GM12801 (cell line): ENCODE measurements at regions not wholly inside any gene's neighbourhood (a gene's known extent, or its start where the extent isn't known, plus 50 kb on each side); places are given as distances from the start of the nearest gene placed in this dataset.

Experiments used
- TF ChIP-seq, protein P1 (sequence below): IDR thresholded peaks from one replicate; pipeline ENCODE4 v1.5.1; 2011; ENCODE audit warnings: control low read depth; ENCODE audit not compliant: insufficient read length; ENCODE audit errors: extremely low read depth

DNA sequence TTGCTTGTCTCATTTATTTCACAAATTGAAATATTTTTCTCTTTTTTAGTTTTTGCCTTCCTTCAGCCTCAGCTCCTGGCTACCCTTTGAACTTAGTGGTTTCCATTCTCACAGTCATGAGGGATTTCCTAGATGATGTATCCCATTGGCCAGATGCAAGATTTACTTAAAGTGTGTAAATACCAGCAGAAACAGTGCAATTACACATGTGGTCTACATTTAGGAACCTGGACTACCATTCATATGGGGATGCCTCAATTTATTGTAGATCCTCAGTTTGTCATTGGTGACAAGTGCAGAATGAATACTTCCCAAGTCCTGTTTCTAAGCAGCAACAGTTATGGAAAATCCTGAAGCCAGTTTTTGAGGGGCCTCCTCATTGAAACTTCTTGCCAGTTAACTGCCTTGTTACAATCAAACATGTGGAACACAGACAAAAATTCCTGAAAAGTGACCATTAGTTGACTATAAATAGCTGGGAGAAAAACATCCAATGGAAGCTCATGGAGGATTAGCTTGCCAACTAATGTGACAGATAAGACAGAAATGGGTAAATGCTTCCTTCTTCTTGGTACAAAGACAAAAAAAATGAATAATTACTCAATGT is 113.6 kb upstream of the FER start:
- TF ChIP-seq, protein P1, sequence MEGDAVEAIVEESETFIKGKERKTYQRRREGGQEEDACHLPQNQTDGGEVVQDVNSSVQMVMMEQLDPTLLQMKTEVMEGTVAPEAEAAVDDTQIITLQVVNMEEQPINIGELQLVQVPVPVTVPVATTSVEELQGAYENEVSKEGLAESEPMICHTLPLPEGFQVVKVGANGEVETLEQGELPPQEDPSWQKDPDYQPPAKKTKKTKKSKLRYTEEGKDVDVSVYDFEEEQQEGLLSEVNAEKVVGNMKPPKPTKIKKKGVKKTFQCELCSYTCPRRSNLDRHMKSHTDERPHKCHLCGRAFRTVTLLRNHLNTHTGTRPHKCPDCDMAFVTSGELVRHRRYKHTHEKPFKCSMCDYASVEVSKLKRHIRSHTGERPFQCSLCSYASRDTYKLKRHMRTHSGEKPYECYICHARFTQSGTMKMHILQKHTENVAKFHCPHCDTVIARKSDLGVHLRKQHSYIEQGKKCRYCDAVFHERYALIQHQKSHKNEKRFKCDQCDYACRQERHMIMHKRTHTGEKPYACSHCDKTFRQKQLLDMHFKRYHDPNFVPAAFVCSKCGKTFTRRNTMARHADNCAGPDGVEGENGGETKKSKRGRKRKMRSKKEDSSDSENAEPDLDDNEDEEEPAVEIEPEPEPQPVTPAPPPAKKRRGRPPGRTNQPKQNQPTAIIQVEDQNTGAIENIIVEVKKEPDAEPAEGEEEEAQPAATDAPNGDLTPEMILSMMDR = no peak

DNA sequence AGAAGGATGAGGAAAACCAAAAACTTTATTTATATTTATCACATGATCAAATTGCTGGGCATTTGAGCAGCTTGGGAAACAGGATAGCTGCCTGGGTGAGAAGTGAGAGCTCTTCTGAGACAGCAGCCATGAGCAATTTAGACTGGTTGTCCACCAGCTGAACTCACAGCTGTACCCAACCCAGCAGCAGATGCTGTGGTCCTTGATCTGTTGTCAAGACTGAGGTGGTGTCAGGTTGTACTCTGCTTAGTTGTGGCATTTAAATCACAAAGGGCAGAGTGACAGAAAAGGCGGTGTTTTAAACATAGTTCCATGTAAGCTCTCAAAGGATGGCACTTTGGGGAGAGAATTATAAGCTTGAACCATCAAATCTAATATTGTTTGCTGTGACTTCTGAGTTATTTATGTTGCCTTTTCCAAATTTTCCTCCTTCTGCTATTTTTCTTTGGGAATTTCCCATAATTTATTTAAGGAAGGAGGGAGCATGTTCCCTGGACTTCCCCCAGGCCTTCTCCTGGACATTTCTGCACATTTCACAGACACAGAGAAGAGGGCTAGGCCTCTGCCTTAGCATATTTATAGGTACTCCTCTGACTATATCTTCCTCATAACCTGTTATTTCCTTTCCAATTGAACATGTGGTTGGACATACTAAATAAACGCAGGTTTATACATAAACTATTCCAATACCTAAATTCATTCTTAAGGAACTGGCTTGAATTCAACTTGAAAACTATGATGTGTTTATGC is 117.7 kb upstream of the FER start:
- TF ChIP-seq, protein P1 = no peak

DNA sequence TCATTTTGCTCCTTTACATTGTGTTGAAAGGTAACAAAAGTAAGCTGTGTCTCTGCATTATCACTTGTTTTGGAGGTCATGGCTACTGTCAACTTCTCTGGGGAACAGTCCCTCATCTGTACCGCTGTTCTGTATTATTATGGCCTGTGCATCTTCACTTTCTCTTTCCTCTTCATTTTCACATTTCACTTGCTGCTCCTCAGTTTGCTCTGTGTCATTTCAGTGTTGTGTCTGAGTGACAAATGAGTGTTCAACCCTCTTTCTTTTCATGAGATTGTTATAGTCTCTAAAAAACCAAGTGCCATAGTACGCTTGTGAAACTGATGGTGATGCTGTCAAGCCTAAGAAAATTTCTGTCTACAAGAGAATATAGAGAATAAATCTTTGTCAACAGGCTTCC is 122.0 kb upstream of the FER start:
- TF ChIP-seq, protein P1 = no peak

DNA sequence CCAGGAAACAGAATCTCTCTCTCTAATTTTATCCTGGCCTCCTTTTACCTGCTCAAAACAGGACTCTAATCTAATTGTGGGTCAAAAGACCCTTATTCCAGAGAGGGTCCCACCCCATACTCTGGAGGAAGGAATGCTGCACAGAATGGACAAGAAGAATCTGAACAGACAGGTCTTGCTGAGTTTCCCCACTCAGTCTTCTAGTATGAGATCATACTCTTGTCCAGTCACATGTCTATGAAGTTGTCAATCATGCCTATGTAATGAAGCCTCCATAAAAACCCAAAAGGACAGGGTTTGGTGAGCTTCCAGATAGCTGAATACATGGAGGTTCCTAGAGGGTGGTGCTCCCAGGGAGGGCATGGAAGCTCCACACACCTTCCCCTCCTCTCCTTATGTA is 123.9 kb upstream of the FER start:
- TF ChIP-seq, protein P1 = no peak

DNA sequence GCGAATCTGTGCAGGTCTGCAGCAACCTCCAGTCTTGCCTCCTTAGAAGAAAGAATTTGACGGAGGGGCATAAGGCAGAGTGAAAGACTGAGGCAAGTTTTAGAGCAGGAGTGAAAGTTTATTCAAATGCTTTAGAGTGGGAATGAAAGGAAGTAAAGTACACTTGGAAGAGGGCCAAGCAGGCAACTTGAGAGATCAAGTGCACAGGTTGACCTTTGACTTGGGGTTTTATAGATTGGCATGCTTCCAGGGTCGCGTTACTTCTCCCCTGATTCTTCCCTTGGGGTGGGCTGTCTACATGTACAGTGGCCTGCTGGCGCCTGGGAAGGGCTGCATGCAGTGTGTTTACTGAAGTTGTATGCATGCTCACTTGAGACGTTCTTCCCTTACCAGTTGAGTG is 127.2 kb upstream of the FER start:
- TF ChIP-seq, protein P1 = no peak

DNA sequence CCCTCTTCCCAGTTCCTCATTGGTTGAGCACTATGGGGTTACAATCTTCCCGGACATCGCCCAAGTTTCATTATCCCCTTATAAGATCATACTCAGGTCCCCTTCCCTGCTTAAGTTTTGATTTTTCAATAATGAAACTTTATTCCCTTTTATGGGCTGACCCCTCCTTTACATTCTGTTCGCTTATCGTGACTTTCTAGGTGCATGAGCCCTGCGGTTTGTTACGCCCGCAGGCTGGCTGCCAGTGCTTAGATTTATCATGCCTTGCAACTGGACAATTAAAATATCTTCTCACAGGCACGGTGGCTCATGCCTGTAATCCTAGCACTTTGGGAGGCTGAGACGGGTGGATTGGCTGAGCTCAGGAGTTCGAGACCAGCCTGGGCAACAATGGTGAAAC is 127.9 kb upstream of the FER start:
- TF ChIP-seq, protein P1 = no peak

DNA sequence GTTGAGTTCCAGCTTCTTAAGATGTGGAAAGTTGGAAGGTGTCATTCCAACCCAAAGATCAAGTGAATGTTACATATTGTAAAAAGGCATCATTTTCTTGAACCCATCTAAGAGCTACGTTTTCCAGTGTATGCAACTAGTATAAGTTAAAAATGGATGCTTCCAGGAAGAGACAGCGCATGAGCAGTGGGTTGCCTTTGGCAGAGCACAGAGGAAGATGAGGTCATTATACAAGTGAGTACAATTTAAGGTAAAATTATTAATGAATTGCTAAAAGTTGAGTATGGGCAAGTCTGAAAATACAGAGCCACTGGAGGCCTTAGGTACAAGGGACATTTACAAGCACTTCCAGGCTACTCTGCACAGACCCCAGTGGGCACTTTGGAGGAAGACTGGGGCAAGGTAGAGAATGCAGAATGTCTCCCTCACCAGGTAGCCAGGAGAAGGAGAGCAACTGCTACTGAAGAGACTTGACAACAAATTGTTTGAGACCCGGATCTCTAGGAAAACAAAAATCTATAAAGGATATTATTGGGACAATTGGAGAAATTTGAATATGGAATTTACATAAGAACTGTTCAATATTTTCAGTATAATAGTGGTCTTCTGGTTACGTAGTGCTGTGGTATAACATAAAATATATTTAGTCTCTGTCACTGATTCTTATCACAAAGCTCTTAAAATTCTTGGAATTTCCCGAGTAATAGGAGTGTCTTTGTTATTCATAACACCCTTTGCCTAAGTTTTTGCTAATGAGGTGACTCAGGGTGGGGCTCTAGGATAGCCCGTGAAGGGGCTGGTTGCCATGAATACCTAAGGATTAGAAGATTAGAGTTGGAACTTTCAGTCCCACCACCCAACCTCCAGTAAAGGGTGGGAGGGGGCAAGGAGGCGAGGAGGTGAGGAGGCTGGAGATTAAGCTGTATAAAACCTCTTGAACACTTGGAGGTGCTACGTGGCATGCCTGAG is 129.9 kb upstream of the FER start:
- TF ChIP-seq, protein P1 = no peak
